HCT116 (cell line): ENCODE measurements at regions not wholly inside any gene's neighbourhood (a gene's known extent, or its start where the extent isn't known, plus 50 kb on each side); places are given as distances from the start of the nearest gene placed in this dataset.

Source experiments
- ATAC-seq: fragments of 200-7000 bp; cut with Tn5 transposase; 2 replicates; pipeline ENCODE4 v1.9.1; 2020; ENCODE audit warnings: mild to moderate bottlenecking, moderate library complexity
- BruUV-seq: library from RNA; stranded (reverse); fragments of 400-500 nt; replicated peaks from 2 replicates; lab custom pipeline; 2021; lab: Mats Ljungman, UMichigan
- CTCF ChIA-PET: fragments of 300-600 bp; sonication (Branson Sonifier 250); formaldehyde crosslinking; loops from one replicate; lab custom pipeline; 2021; ENCODE audit warnings: antibody characterized with exemption; lab: Charles Lee
- POLR2A ChIA-PET: fragments of 300-600, 350-600 bp; sonication (Branson Sonifier 250); formaldehyde crosslinking; loops from one replicate; lab custom pipeline; 2021; ENCODE audit warnings: antibody characterized with exemption; lab: Charles Lee
- RAD21 ChIA-PET, 2 experiments: fragments of 300-600 bp; sonication (Branson Sonifier 250); formaldehyde crosslinking; loops; one replicate each; lab custom pipeline; 2023; ENCODE audit warnings: low total read pairs in 2 of 2; ENCODE audit not compliant: uncharacterized antibody in 2 of 2, unreplicated experiment in 2 of 2, low non-redundant PET in 1 of 2; lab: Charles Lee
- DNase-seq: peaks from one replicate; pipeline ENCODE4 v3.0.0-alpha.2; 2010; ENCODE audit warnings: low read depth, low spot score
- H2AFZ ChIP-seq: fragments of 200-600 bp; shearing (Covaris generic), sonication (generic); 2 replicates; pipeline ENCODE4 v1.6.1; 2017; ENCODE audit warnings: low read depth, mixed run types, mixed read lengths, antibody characterized with exemption, low read length; ENCODE audit not compliant: poor library complexity, severe bottlenecking
- H3K27ac ChIP-seq: 2 replicates; pipeline ENCODE4 v1.5.1; 2012; ENCODE audit warnings: low read depth, low read length
- H3K27me3 ChIP-seq: fragments of 200-600 bp; sonication (generic); 2 replicates; pipeline ENCODE4 v1.6.1; 2016; ENCODE audit warnings: mixed run types, low read length, mixed read lengths; ENCODE audit not compliant: insufficient read depth
- H3K36me3 ChIP-seq, 2 experiments: fragments of 200-500 bp in 1 of 2; fragments of 200-600 bp in 1 of 2; sonication (Bioruptor generic) in 1 of 2; sonication (generic) in 1 of 2; 2 replicates each; pipeline versions ENCODE4 v1.5.1 to v1.6.1; 2014 to 2016; ENCODE audit warnings: low read length in 2 of 2, inconsistent platforms in 1 of 2, mixed read lengths in 1 of 2, mixed run types in 1 of 2; ENCODE audit not compliant: insufficient read depth in 2 of 2, control insufficient read depth in 1 of 2
- H3K4me1 ChIP-seq, 2 experiments: fragments of 200-600 bp in 1 of 2; sonication (generic) in 1 of 2; 2 replicates each; pipeline versions ENCODE4 v1.5.1 to v1.6.1; 2012 to 2017; ENCODE audit warnings: low read length in 2 of 2, inconsistent platforms in 1 of 2, mild to moderate bottlenecking in 1 of 2, mixed read lengths in 1 of 2, mixed run types in 1 of 2, moderate library complexity in 1 of 2; ENCODE audit not compliant: insufficient read depth in 2 of 2, control insufficient read depth in 1 of 2
- H3K4me2 ChIP-seq: fragments of 200-600 bp; sonication (generic); 2 replicates; pipeline ENCODE4 v1.6.1; 2017; ENCODE audit warnings: mixed run types, low read length, mixed read lengths
- H3K4me3 ChIP-seq, 2 experiments: fragments of 200-600 bp in 1 of 2; sonication (generic) in 1 of 2; replicated peaks in 1 of 2; 2 replicates each; pipeline ENCODE4 v1.5.1; 2011 to 2016; ENCODE audit warnings: low read length in 2 of 2, control low read depth in 1 of 2, low read depth in 1 of 2, mild to moderate bottlenecking in 1 of 2, mixed read lengths in 1 of 2, mixed run types in 1 of 2
- H3K79me2 ChIP-seq: fragments of 200-600 bp; sonication (generic); 2 replicates; pipeline ENCODE4 v1.6.1; 2017; ENCODE audit warnings: mild to moderate bottlenecking, mixed run types, low read length, moderate library complexity, mixed read lengths; ENCODE audit not compliant: insufficient read depth
- H3K9ac ChIP-seq: fragments of 200-600 bp; sonication (generic); 2 replicates; pipeline ENCODE4 v1.6.1; 2016; ENCODE audit warnings: low read length, mixed read lengths
- H3K9me2 ChIP-seq: fragments of 200-600 bp; sonication (generic), shearing (Covaris generic); 2 replicates; pipeline ENCODE4 v1.6.1; 2017; ENCODE audit warnings: mixed run types, mild to moderate bottlenecking, moderate library complexity; ENCODE audit not compliant: insufficient read depth
- H3K9me3 ChIP-seq, 2 experiments: fragments of 200-500 bp in 1 of 2; fragments of 200-600 bp in 1 of 2; sonication (Bioruptor generic) in 1 of 2; sonication (generic) in 1 of 2; 2 replicates each; pipeline ENCODE4 v1.6.1; 2014 to 2017; ENCODE audit warnings: low read length in 2 of 2, mixed read lengths in 2 of 2, inconsistent platforms in 1 of 2, low read depth in 1 of 2, mild to moderate bottlenecking in 1 of 2, mixed run types in 1 of 2, moderate library complexity in 1 of 2; ENCODE audit not compliant: control insufficient read depth in 1 of 2, insufficient read depth in 1 of 2
- H4K20me1 ChIP-seq: fragments of 200-600 bp; sonication (generic), shearing (Covaris generic); 2 replicates; pipeline ENCODE4 v1.6.1; 2017; ENCODE audit warnings: mixed run types, mild to moderate bottlenecking, moderate library complexity; ENCODE audit not compliant: insufficient read depth
- ATF3 ChIP-seq: IDR thresholded peaks from 2 replicates; pipeline ENCODE4 v1.6.1; 2012
- CTCF ChIP-seq, 3 experiments: fragments of 200-600 bp in 1 of 3; sonication (generic) in 1 of 3; IDR thresholded peaks in 2 of 3; conservative IDR thresholded peaks in 1 of 3; 2 replicates each; pipeline ENCODE4 v1.5.1; 2012 to 2017; ENCODE audit warnings: low read depth in 2 of 3, low read length in 2 of 3, antibody characterized with exemption in 1 of 3, borderline replicate concordance in 1 of 3, control low read depth in 1 of 3, mild to moderate bottlenecking in 1 of 3, mixed read lengths in 1 of 3, mixed run types in 1 of 3, moderate library complexity in 1 of 3; ENCODE audit not compliant: insufficient read depth in 1 of 3
- MAX ChIP-seq: IDR thresholded peaks from 2 replicates; pipeline ENCODE4 v1.6.1; 2012
- POLR2A ChIP-seq: IDR thresholded peaks from 2 replicates; pipeline ENCODE4 v1.7.0; 2011; ENCODE audit warnings: borderline replicate concordance; ENCODE audit not compliant: insufficient read depth, insufficient read length; ENCODE audit errors: extremely low read depth
- POLR2AphosphoS5 ChIP-seq: IDR thresholded peaks from 2 replicates; pipeline ENCODE4 v1.6.1; 2011; ENCODE audit warnings: mild to moderate bottlenecking, low read depth, low read length, moderate library complexity
- RAD21 ChIP-seq: IDR thresholded peaks from 2 replicates; pipeline ENCODE4 v1.6.1; 2012; ENCODE audit warnings: low read depth, mild to moderate bottlenecking
- intact Hi-C: fragments of 100-400 bp; cut with micrococcal nuclease; formaldehyde crosslinking; loops from 2 replicates; pipeline ENCODE4 v1.10.0; 2022

- TF ChIP-seq MAX = no peak
- no peak for TF ChIP-seq ATF3
- TF ChIP-seq POLR2AphosphoS5 = no peak
Measured at GRCh38 chr16:17566075-17566474, 95.3 kb upstream of the XYLT1 start (continued).

GRCh38 chr16:17565605-17566004 lies 94.8 kb upstream of the XYLT1 start:
- TF ChIP-seq RAD21 (peak; percentile 29; the same call in 1 of the 2 replicates), CTCF (IDR thresholded peaks at IDR 0.05 in 2 of 3, conservative IDR thresholded peaks at IDR 0.05 in 1 of 3; ENCODE audit: borderline replicate concordance in 1 of 3, insufficient read depth in 1 of 3, low read depth in 2 of 3, low read length in 2 of 3) (peak; percentile 10 to 60 (median 57); a peak in 4 of 6 replicates), POLR2A (no peak)

More at GRCh38 chr16:17565605-17566004, 94.8 kb upstream of the XYLT1 start:
- RAD21 ChIA-PET = no interaction called here
- DNase-seq (peak; percentile 4), ATAC-seq (peak; percentile 52; the same call in 1 of the 2 replicates)
- CTCF ChIA-PET = interaction anchor here (0.7 to 3.2 kb wide), 3 partner anchors 13 to 1003 kb away, joined by 4 to 16 read pairs (median 6); no protein-coding TSS in a partner anchor
- no TSS peak for BruUV-seq
- H3K27ac ChIP-seq = no peak overlapping the region
- no peaks in the 10 kb centered on the region for H3K4me1 ChIP-seq
- H3K9ac ChIP-seq = no peak overlapping the region
- no peaks in the 10 kb centered on the region for H3K36me3 ChIP-seq
- peaks cover 7% of the 10 kb centered on the region; the same call in 1 of the 2 replicates for H3K27me3 ChIP-seq
- no peaks in the 10 kb centered on the region for H3K9me2 ChIP-seq
- H3K4me3 ChIP-seq = no peak overlapping the region
- POLR2A ChIA-PET = no interaction called here
- H4K20me1 ChIP-seq = no peaks in the 10 kb centered on the region
- H3K4me2 ChIP-seq = no peak overlapping the region
- no peaks in the 10 kb centered on the region for H3K79me2 ChIP-seq
- H2AFZ ChIP-seq = no peak overlapping the region
- intact Hi-C loops = no loop called here
- no peaks in the 10 kb centered on the region for H3K9me3 ChIP-seq
